ENCODE measurements at regions not wholly inside any gene's neighbourhood (a gene's known extent, or its start where the extent isn't known, plus 50 kb on each side); places are given as distances from the start of the nearest gene placed in this dataset.
A peak's percentile ranks its signal among the peaks of the same experiment; 100 is the strongest.

DNA sequence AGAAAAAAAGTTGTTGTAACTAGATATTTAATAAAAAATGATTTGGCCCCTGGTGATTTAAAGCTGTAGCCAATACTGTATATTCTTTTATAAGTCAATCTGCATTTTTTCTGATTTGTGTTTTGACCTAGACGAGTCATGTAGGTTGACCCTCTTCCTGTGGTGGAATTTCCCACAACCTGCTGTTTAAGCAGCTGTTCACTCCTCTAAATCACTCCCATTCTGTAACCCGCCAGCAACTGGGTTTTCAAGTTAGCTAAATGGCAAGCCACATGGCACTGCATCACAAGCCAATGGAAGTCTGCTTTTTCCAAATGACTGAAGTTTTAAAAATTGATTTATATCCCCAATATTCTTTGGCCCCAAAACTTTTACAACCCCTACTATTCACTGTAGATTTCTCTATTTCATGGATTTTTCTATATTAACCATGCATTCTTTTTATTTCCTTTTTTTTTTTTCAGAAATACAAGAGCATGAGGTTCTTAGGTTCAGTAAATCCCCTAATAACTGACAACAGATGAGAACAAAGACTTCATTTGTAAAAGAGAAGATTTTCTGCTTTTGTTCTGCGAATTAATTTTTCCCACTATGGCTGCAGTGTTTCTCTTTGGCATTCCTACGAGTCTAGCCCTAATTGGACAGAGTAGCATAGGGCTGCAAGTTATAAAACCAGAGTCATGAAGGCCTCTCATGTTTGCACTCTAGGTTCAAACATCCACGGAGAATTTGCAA lies 184.5 kb upstream of the TLE4 start:
- Histone ChIP-seq H3K4me3 (ENCODE audit: insufficient read depth, low read depth, low read length) (no peak overlapping the region), H3K4me1 (ENCODE audit: control insufficient read depth, insufficient read depth, low read length) (peaks cover 7% of the 10 kb centered on the region), H3K27ac (ENCODE audit: insufficient read depth, low read depth, low read length, poor library complexity, severe bottlenecking) (no peak overlapping the region), H3K36me3 (ENCODE audit: control insufficient read depth, insufficient read depth, low read length) (no peaks in the 10 kb centered on the region), H3K27me3 (ENCODE audit: control insufficient read depth, insufficient read depth, low read length, poor library complexity, severe bottlenecking) (no peaks in the 10 kb centered on the region), H3K9me3 (ENCODE audit: control insufficient read depth, low read length) (no peaks in the 10 kb centered on the region)
- WGBS, 2 experiments = 82 to 90% methylated on average over 5 of the region's 5 CpGs

DNA sequence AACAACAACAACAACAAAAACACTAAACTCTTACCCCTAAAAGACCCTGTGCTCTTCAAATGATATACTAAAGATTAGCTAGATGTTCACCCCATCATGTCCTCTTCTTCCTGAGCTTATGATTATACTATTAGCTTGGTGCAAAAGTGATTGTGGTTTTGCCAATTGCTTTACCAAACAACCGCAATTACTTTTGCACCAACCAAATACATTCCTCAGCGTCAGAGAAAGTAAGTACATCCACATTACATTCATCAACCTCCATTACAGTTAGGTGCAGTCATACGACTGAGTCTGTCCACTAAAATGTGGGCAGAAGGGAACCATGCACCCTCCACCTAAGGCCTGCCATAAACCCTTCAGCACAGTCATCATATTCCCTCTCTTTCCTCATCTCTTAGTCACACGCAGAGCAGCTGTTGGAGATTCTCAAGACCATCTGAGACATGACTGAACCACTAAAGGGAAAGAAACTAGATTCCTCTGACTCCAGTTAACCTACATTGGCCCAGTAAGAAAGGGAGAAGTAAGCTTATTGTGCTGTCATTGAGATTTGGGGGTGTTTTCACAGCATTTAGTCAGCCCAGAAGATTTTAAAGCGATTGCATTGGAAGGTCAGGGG lies 181.6 kb upstream of the TLE4 start:
- no peak overlapping the region for H3K27ac ChIP-seq (ENCODE audit: insufficient read depth, low read depth, low read length, poor library complexity, severe bottlenecking)
- H3K9me3 ChIP-seq (ENCODE audit: control insufficient read depth, low read length) = no peaks in the 10 kb centered on the region
- H3K27me3 ChIP-seq (ENCODE audit: control insufficient read depth, insufficient read depth, low read length, poor library complexity, severe bottlenecking) = no peaks in the 10 kb centered on the region
- no peaks in the 10 kb centered on the region for H3K36me3 ChIP-seq (ENCODE audit: control insufficient read depth, insufficient read depth, low read length)
- no peaks in the 10 kb centered on the region for H3K4me1 ChIP-seq (ENCODE audit: control insufficient read depth, insufficient read depth, low read length)
- 91 to 95% methylated on average over 5 of the region's 5 CpGs for WGBS, 2 experiments
- no peak overlapping the region for H3K4me3 ChIP-seq (ENCODE audit: insufficient read depth, low read depth, low read length)

DNA sequence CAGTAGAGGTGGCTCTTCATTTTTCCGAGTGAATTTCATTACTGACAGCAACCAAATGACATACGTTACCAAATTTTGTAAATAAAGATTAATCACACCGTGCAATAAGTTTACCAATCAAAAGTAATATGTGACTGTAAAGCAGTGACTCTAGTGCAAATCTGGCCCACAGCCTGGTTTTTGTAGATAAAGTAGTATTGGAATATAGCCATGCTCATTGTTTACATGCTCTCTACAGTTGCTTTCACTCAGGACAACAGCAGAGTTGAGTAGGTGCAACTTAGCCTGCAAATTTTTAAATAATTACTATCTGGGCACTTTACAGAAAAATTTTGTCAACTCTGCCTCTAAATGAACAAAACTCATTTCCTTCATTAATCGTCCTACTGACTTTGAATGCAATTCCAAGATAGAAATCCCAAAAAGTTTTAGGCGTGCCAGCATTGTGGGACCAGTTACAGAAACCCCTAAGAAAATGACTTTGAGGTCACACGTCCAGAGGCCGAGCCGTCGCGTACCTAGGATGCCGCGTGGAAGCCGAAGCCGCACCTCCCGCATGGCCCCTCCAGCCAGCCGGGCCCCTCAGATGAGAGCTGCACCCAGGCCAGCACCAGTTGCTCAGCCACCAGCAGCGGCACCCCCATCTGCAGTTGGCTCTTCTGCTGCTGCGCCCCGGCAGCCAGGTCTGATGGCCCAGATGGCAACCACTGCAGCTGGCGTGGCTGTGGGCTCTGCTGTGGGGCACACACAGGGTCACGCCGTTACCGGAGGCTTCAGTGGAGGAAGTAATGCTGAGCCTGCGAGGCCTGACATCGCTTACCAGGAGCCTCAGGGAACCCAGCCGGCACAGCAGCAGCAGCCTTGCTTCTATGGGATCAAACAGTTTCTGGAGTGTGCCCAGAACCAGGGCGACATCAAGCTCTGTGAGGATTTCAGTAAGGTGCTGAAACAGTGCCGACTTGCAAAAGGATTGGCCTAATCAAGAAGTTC lies 180.7 kb upstream of the TLE4 start:
- H3K27ac ChIP-seq (ENCODE audit: insufficient read depth, low read depth, low read length, poor library complexity, severe bottlenecking) = no peak overlapping the region
- 92 to 93% methylated on average over 28 of the region's 28 CpGs for WGBS, 2 experiments

DNA sequence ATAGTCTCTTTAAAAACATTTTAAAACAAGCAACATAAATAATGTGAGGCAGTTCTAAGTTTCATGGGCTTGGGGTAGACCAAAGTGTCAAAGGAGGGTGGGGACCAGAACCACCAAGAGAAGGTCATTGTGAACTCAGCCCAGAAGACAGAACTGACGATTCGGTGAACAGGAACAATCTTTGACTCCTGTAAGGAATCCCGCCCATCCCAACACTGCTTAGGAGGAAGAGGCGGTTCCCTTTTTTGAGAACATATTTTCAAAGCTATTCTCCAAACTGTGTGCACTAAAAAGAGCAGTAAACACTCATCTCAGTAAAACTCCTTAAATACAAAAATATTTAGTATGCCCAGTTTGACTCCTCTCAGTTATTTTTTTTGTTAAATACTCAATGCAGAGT lies 176.5 kb upstream of the TLE4 start:
- Histone ChIP-seq H3K27ac (ENCODE audit: insufficient read depth, low read depth, low read length, poor library complexity, severe bottlenecking) (no peak overlapping the region), H3K27me3 (ENCODE audit: control insufficient read depth, insufficient read depth, low read length, poor library complexity, severe bottlenecking) (no peaks in the 10 kb centered on the region), H3K36me3 (ENCODE audit: control insufficient read depth, insufficient read depth, low read length) (no peaks in the 10 kb centered on the region), H3K9me3 (ENCODE audit: control insufficient read depth, low read length) (no peaks in the 10 kb centered on the region), H3K4me1 (ENCODE audit: control insufficient read depth, insufficient read depth, low read length) (peaks cover 13% of the 10 kb centered on the region), H3K4me3 (ENCODE audit: insufficient read depth, low read depth, low read length) (no peak overlapping the region)
- 71 to 73% methylated on average over 4 of the region's 4 CpGs for WGBS, 2 experiments

More for the DNA sequence above, 180.7 kb upstream of the TLE4 start:
- H3K4me1 ChIP-seq (ENCODE audit: control insufficient read depth, insufficient read depth, low read length) = peaks cover 7% of the 10 kb centered on the region
- no peak overlapping the region for H3K4me3 ChIP-seq (ENCODE audit: insufficient read depth, low read depth, low read length)
- no peaks in the 10 kb centered on the region for H3K36me3 ChIP-seq (ENCODE audit: control insufficient read depth, insufficient read depth, low read length)
- no peaks in the 10 kb centered on the region for H3K9me3 ChIP-seq (ENCODE audit: control insufficient read depth, low read length)
- H3K27me3 ChIP-seq (ENCODE audit: control insufficient read depth, insufficient read depth, low read length, poor library complexity, severe bottlenecking) = no peaks in the 10 kb centered on the region

DNA sequence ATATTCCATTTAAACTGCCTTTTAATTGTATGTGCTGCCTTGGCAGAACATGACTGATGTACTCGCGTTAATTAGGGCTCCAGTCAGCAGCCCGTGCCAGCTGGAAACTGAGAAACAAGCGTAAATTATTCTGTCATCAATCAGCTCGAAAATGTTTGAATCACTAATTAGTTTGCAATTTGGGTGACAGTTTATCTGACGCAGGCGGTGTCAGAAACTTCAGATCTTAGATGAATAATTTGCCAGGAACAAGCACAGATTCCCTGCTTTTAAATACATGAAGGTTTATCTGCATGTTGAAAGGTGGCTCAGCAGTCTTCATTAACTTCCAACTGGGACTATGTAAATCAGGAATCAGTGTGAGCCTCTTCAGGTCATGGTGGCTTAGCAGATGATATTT lies 176.0 kb upstream of the TLE4 start:
- peak overlapping the region; percentile 5 for H3K27ac ChIP-seq (ENCODE audit: insufficient read depth, low read depth, low read length, poor library complexity, severe bottlenecking)
- no peaks in the 10 kb centered on the region for H3K9me3 ChIP-seq (ENCODE audit: control insufficient read depth, low read length)
- H3K36me3 ChIP-seq (ENCODE audit: control insufficient read depth, insufficient read depth, low read length) = no peaks in the 10 kb centered on the region
- WGBS, 2 experiments = 12% methylated on average over 7 of the region's 7 CpGs
- H3K4me1 ChIP-seq (ENCODE audit: control insufficient read depth, insufficient read depth, low read length) = peaks cover 17% of the 10 kb centered on the region
- no peak overlapping the region for H3K4me3 ChIP-seq (ENCODE audit: insufficient read depth, low read depth, low read length)
- no peaks in the 10 kb centered on the region for H3K27me3 ChIP-seq (ENCODE audit: control insufficient read depth, insufficient read depth, low read length, poor library complexity, severe bottlenecking)

GRCh38 chr9:79396168-79396567 lies 175.6 kb upstream of the TLE4 start:
- H3K36me3 ChIP-seq (ENCODE audit: control insufficient read depth, insufficient read depth, low read length) = no peaks in the 10 kb centered on the region
- no peak overlapping the region for H3K27ac ChIP-seq (ENCODE audit: insufficient read depth, low read depth, low read length, poor library complexity, severe bottlenecking)
- no peak overlapping the region for H3K4me3 ChIP-seq (ENCODE audit: insufficient read depth, low read depth, low read length)
- no peaks in the 10 kb centered on the region for H3K27me3 ChIP-seq (ENCODE audit: control insufficient read depth, insufficient read depth, low read length, poor library complexity, severe bottlenecking)
- WGBS, 2 experiments = 40 to 45% methylated on average over 4 of the region's 4 CpGs
- H3K9me3 ChIP-seq (ENCODE audit: control insufficient read depth, low read length) = no peaks in the 10 kb centered on the region
- peaks cover 17% of the 10 kb centered on the region for H3K4me1 ChIP-seq (ENCODE audit: control insufficient read depth, insufficient read depth, low read length)

- no peak overlapping the region for H3K4me3 ChIP-seq (ENCODE audit: insufficient read depth, low read depth, low read length)
- H3K27me3 ChIP-seq (ENCODE audit: control insufficient read depth, insufficient read depth, low read length, poor library complexity, severe bottlenecking) = no peaks in the 10 kb centered on the region
- H3K4me1 ChIP-seq (ENCODE audit: control insufficient read depth, insufficient read depth, low read length) = peaks cover 3% of the 10 kb centered on the region
- no peaks in the 10 kb centered on the region for H3K36me3 ChIP-seq (ENCODE audit: control insufficient read depth, insufficient read depth, low read length)
- 97 to 98% methylated on average over 2 of the region's 2 CpGs for WGBS, 2 experiments
- no peaks in the 10 kb centered on the region for H3K9me3 ChIP-seq (ENCODE audit: control insufficient read depth, low read length)
- no peak overlapping the region for H3K27ac ChIP-seq (ENCODE audit: insufficient read depth, low read depth, low read length, poor library complexity, severe bottlenecking)
Observed at GRCh38 chr9:79403495-79403894, 168.3 kb upstream of the TLE4 start.

GRCh38 chr9:79408200-79408599 lies 163.6 kb upstream of the TLE4 start:
- no peak overlapping the region for H3K27ac ChIP-seq (ENCODE audit: insufficient read depth, low read depth, low read length, poor library complexity, severe bottlenecking)
- no peaks in the 10 kb centered on the region for H3K27me3 ChIP-seq (ENCODE audit: control insufficient read depth, insufficient read depth, low read length, poor library complexity, severe bottlenecking)
- 80 to 93% methylated on average over 1 of the region's 1 CpG for WGBS, 2 experiments
- no peaks in the 10 kb centered on the region for H3K9me3 ChIP-seq (ENCODE audit: control insufficient read depth, low read length)
- H3K4me1 ChIP-seq (ENCODE audit: control insufficient read depth, insufficient read depth, low read length) = no peaks in the 10 kb centered on the region
- H3K36me3 ChIP-seq (ENCODE audit: control insufficient read depth, insufficient read depth, low read length) = no peaks in the 10 kb centered on the region
- no peak overlapping the region for H3K4me3 ChIP-seq (ENCODE audit: insufficient read depth, low read depth, low read length)

DNA sequence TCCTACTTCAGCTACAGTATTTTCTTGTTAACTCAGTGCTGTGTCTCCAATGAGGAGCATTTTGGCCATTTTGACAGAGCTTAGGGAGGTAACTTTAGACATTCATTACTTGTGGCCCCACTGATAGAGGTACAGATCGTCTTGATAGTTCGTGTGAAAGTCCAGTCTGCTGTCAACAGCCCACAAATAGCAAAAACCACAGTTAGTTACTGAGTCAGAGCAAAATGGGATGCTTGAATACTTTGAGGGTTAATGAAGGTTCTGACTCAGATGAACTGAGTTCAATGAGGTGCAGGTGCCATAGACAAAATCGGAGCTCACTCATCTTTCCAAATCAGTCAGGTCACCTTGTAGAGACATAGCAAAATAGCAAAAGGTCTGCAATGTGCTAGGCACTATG lies 163.1 kb upstream of the TLE4 start:
- Histone ChIP-seq H3K27ac (ENCODE audit: insufficient read depth, low read depth, low read length, poor library complexity, severe bottlenecking) (no peak overlapping the region), H3K4me1 (ENCODE audit: control insufficient read depth, insufficient read depth, low read length) (no peaks in the 10 kb centered on the region), H3K27me3 (ENCODE audit: control insufficient read depth, insufficient read depth, low read length, poor library complexity, severe bottlenecking) (no peaks in the 10 kb centered on the region), H3K9me3 (ENCODE audit: control insufficient read depth, low read length) (no peaks in the 10 kb centered on the region), H3K36me3 (ENCODE audit: control insufficient read depth, insufficient read depth, low read length) (no peaks in the 10 kb centered on the region), H3K4me3 (ENCODE audit: insufficient read depth, low read depth, low read length) (no peak overlapping the region)
- 94 to 99% methylated on average over 3 of the region's 3 CpGs for WGBS, 2 experiments
